Caco-2 (cell line): ENCODE measurements at regions not wholly inside any gene's neighbourhood (a gene's known extent, or its start where the extent isn't known, plus 50 kb on each side); places are given as distances from the start of the nearest gene placed in this dataset.

Experiments used
- BruUV-seq: library from RNA; stranded (reverse); fragments of 400-500 nt; replicated peaks from 2 replicates; lab custom pipeline; 2021; lab: Mats Ljungman, UMichigan
- CTCF ChIA-PET: fragments of 300-600 bp; sonication (Branson Sonifier 250); formaldehyde crosslinking; loops from one replicate; lab custom pipeline; 2022; ENCODE audit warnings: antibody characterized with exemption; lab: Charles Lee
- POLR2A ChIA-PET: fragments of 300-600 bp; sonication (Branson Sonifier 250); formaldehyde crosslinking; loops from one replicate; lab custom pipeline; 2022; ENCODE audit warnings: antibody characterized with exemption; lab: Charles Lee
- DNase-seq, 2 experiments: peaks; one replicate each; pipeline versions ENCODE4 v3.0.0 to v3.0.0-alpha.2; 2020 to 2022
- H3K27me3 ChIP-seq: replicated peaks from 2 replicates; pipeline ENCODE4 v1.6.0; 2011; ENCODE audit warnings: low read length; ENCODE audit not compliant: control insufficient read depth, insufficient read depth
- H3K36me3 ChIP-seq: 2 replicates; pipeline ENCODE4 v1.5.1; 2011; ENCODE audit warnings: low read length; ENCODE audit not compliant: control insufficient read depth, insufficient read depth
- H3K4me1 ChIP-seq: fragments of 250-450 bp; sonication (Bioruptor Pico); 2 replicates; pipeline ENCODE4 v1.5.1; 2020; ENCODE audit warnings: mild to moderate bottlenecking
- H3K4me3 ChIP-seq: 2 replicates; pipeline ENCODE4 v1.5.1; 2011; ENCODE audit warnings: low read depth, mild to moderate bottlenecking, control low read depth, low read length
- H3K9me3 ChIP-seq: fragments of 250-450 bp; sonication (Bioruptor Pico); 2 replicates; pipeline ENCODE4 v1.5.1; 2020; ENCODE audit warnings: mild to moderate bottlenecking, moderate library complexity
- H3K27ac Mint-ChIP-seq: one replicate; pipeline ENCODE4 v1.8.0; 2022; ENCODE audit warnings: mixed read lengths; ENCODE audit not compliant: unreplicated experiment
- H3K27me3 Mint-ChIP-seq: one replicate; pipeline ENCODE4 v1.8.0; 2022; ENCODE audit warnings: mixed read lengths; ENCODE audit not compliant: insufficient read depth, unreplicated experiment
- H3K36me3 Mint-ChIP-seq: one replicate; pipeline ENCODE4 v1.8.0; 2022; ENCODE audit warnings: mild to moderate bottlenecking, mixed read lengths; ENCODE audit not compliant: insufficient read depth, unreplicated experiment
- H3K4me1 Mint-ChIP-seq: one replicate; pipeline ENCODE4 v1.8.0; 2022; ENCODE audit warnings: low read depth, mixed read lengths; ENCODE audit not compliant: unreplicated experiment
- H3K4me3 Mint-ChIP-seq: one replicate; pipeline ENCODE4 v1.8.0; 2022; ENCODE audit warnings: mild to moderate bottlenecking, moderate library complexity, mixed read lengths; ENCODE audit not compliant: unreplicated experiment
- H3K9me3 Mint-ChIP-seq: one replicate; pipeline ENCODE4 v1.8.0; 2022; ENCODE audit warnings: mixed read lengths; ENCODE audit not compliant: unreplicated experiment
- CTCF ChIP-seq, 2 experiments: fragments of 200-600 bp in 1 of 2; IDR thresholded peaks; 1 replicate in 1 of 2; 2 replicates in 1 of 2; pipeline versions ENCODE4 v1.5.1 to v1.8.0; 2011 to 2022; ENCODE audit warnings: antibody characterized with exemption in 1 of 2, control low read depth in 1 of 2, inconsistent platforms in 1 of 2, low read depth in 1 of 2, low read length in 1 of 2, mild to moderate bottlenecking in 1 of 2, moderate library complexity in 1 of 2; ENCODE audit not compliant: insufficient read depth in 1 of 2, severe bottlenecking in 1 of 2, unreplicated experiment in 1 of 2
- intact Hi-C: fragments of 100-400 bp; cut with micrococcal nuclease; formaldehyde crosslinking; loops from one replicate; pipeline ENCODE4 v1.10.0; 2022; ENCODE audit not compliant: unreplicated experiment

DNA sequence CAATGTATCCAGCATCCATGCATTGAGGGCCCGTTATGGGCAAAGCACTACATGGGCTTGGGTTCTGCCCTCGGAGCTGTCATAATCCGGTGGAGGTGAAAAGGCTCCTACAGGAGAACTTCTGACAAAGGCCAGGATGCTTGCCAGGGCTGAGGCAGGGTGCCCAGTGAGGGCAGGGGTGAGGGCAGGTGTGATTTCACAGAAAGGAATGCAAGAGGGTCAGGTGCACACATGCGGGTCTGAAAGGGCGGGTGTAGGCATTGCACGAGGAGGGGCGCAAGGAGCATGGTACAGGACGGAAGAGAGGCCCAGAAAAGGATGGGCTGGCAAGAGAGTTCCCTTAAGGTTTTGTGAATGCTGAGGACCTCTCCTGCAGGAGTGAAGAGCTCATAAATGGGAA lies 348.0 kb downstream of the BTBD3 start:
- H3K4me3 ChIP-seq, result no peak overlapping the region
- no peak for TF ChIP-seq CTCF (IDR thresholded peaks at IDR 0.05; ENCODE audit: insufficient read depth in 1 of 2, low read depth in 1 of 2, low read length in 1 of 2, severe bottlenecking in 1 of 2, unreplicated experiment in 1 of 2)
- H3K9me3 Mint-ChIP-seq, result no peaks in the 10 kb centered on the region
- H3K27me3 Mint-ChIP-seq, result peaks cover 14% of the 10 kb centered on the region
- no peak for DNase-seq
- no peaks in the 10 kb centered on the region for H3K27me3 ChIP-seq
- no peaks in the 10 kb centered on the region for H3K4me1 ChIP-seq
- ChIA-PET CTCF (no interaction called here), POLR2A (no interaction called here)
- H3K36me3 Mint-ChIP-seq, result no peaks in the 10 kb centered on the region
- H3K36me3 ChIP-seq, result no peaks in the 10 kb centered on the region
- no peak overlapping the region for H3K4me3 Mint-ChIP-seq
- H3K27ac Mint-ChIP-seq, result no peak overlapping the region
- no peaks in the 10 kb centered on the region for H3K4me1 Mint-ChIP-seq
- no peaks in the 10 kb centered on the region for H3K9me3 ChIP-seq
- intact Hi-C loops, result no loop called here
- BruUV-seq, result no TSS peak

GRCh38 chr20:12269579-12269978 lies 351.9 kb downstream of the BTBD3 start:
- ChIA-PET POLR2A (no interaction called here), CTCF (interaction anchor here (0.6 kb wide), 1 partner anchor 201 kb away, joined by 3 read pairs; no protein-coding TSS in a partner anchor)
- Mint-ChIP-seq H3K4me1 (no peaks in the 10 kb centered on the region), H3K27ac (no peak overlapping the region), H3K9me3 (no peaks in the 10 kb centered on the region), H3K27me3 (peaks cover 18% of the 10 kb centered on the region), H3K36me3 (no peaks in the 10 kb centered on the region), H3K4me3 (no peak overlapping the region)
- H3K36me3 ChIP-seq, result no peaks in the 10 kb centered on the region
- intact Hi-C loops, result no loop called here
- no peak for DNase-seq
- H3K4me1 ChIP-seq, result no peaks in the 10 kb centered on the region
- H3K9me3 ChIP-seq, result no peaks in the 10 kb centered on the region
- no TSS peak for BruUV-seq
- TF ChIP-seq CTCF (IDR thresholded peaks at IDR 0.05; ENCODE audit: insufficient read depth in 1 of 2, low read depth in 1 of 2, low read length in 1 of 2, severe bottlenecking in 1 of 2, unreplicated experiment in 1 of 2), result no peak
- H3K27me3 ChIP-seq, result no peaks in the 10 kb centered on the region
- H3K4me3 ChIP-seq, result no peak overlapping the region

DNA sequence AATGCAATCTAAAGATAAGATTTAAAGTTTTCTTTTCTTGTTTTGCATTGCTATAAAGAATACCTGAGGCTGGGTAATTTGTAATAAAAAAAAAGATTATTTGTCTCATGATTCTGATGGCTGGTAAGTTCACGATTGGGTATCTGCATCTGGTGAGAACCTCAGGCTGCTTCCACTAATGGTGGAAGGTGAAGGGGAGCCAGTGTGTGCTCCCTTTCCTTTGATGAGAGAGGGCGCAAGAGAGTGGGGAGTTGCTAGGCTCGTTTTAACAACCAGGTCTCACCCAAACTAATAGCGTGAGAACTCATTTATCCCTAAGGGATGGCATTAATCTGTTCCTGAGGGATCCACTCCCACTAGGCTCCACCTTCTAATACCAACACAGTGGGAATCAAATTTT lies 353.2 kb downstream of the BTBD3 start:
- Histone ChIP-seq H3K4me3 (no peak overlapping the region), H3K27me3 (no peaks in the 10 kb centered on the region), H3K36me3 (no peaks in the 10 kb centered on the region), H3K9me3 (no peaks in the 10 kb centered on the region), H3K4me1 (no peaks in the 10 kb centered on the region)
- Mint-ChIP-seq H3K27ac (no peak overlapping the region), H3K9me3 (no peaks in the 10 kb centered on the region), H3K36me3 (no peaks in the 10 kb centered on the region), H3K4me1 (no peaks in the 10 kb centered on the region), H3K4me3 (no peak overlapping the region), H3K27me3 (peaks cover 11% of the 10 kb centered on the region)
- TF ChIP-seq CTCF (IDR thresholded peaks at IDR 0.05; ENCODE audit: insufficient read depth in 1 of 2, low read depth in 1 of 2, low read length in 1 of 2, severe bottlenecking in 1 of 2, unreplicated experiment in 1 of 2), result no peak
- ChIA-PET POLR2A (no interaction called here), CTCF (no interaction called here)
- BruUV-seq, result no TSS peak
- intact Hi-C loops, result no loop called here
- no peak for DNase-seq
